ENCODE measurements at regions not wholly inside any gene's neighbourhood (a gene's known extent, or its start where the extent isn't known, plus 50 kb on each side); places are given as distances from the start of the nearest gene placed in this dataset.

GRCh38 chr1:238214449-238214848 is 323.7 kb upstream of the ZP4 start (continued):
- no peak for TF ChIP-seq USF1 (CRISPR knock-in tag; IDR thresholded peaks at IDR 0.05)
- TF ChIP-seq THAP12 (CRISPR knock-in tag; IDR thresholded peaks at IDR 0.05): no peak

- no peaks in the 10 kb centered on the region for H3K9me1 ChIP-seq (ENCODE audit: control insufficient read depth, insufficient read depth, low read length)
- in situ Hi-C loops (cut with MboI): no loop called here
These were observed 314.4 kb upstream of the ZP4 start for GRCh38 chr1:238205045-238205662.

More at GRCh38 chr1:238205045-238205662, 314.4 kb upstream of the ZP4 start:
- Histone ChIP-seq H3K4me2 (ENCODE audit: insufficient read depth, low read length) (no peak overlapping the region), H3K79me2 (ENCODE audit: control insufficient read depth, insufficient read depth, low read length) (no peaks in the 10 kb centered on the region), H3K27ac (ENCODE audit: extremely low read depth, low read depth, low read length) (no peak overlapping the region), H2AFZ (ENCODE audit: low read depth, low read length) (no peak overlapping the region), H3K27me3 (ENCODE audit: control insufficient read depth in 2 of 2, insufficient read depth in 2 of 2, low read length in 2 of 2) (no peaks in the 10 kb centered on the region), H3K9ac (ENCODE audit: insufficient read depth in 1 of 2, low read depth in 2 of 2, low read length in 2 of 2) (no peak overlapping the region), H3K9me3 (replicated peaks; ENCODE audit: control insufficient read depth, insufficient read depth, low read depth, low read length) (no peaks in the 10 kb centered on the region), H3K36me3 (ENCODE audit: control insufficient read depth, insufficient read depth, low read length) (no peaks in the 10 kb centered on the region), H3K4me3 (no peak overlapping the region), H4K20me1 (replicated peaks; ENCODE audit: control insufficient read depth, insufficient read depth, low read length) (no peaks in the 10 kb centered on the region), H3K4me1 (replicated peaks in 1 of 2; ENCODE audit: control insufficient read depth in 2 of 2, insufficient read depth in 2 of 2, low read length in 2 of 2) (no peaks in the 10 kb centered on the region)
- POLR2A ChIA-PET: no interaction called here
- DNase-seq (ENCODE audit: extremely low read depth in 1 of 4, low spot score in 3 of 4) (no peak), ATAC-seq (no peak), FAIRE-seq (no peak)
- TF ChIP-seq PTTG1 (tag; IDR thresholded peaks at IDR 0.05; ENCODE audit: low read depth): no peak
- no peak for TF ChIP-seq RB1 (IDR thresholded peaks at IDR 0.05; ENCODE audit: low read depth)
- no peak for TF ChIP-seq PHF20 (IDR thresholded peaks at IDR 0.05; ENCODE audit: partially characterized antibody)
- no peak for TF ChIP-seq SAFB (IDR thresholded peaks at IDR 0.05; ENCODE audit: borderline replicate concordance, low read depth, low read length)
- no peak for TF ChIP-seq NCOR1 (IDR thresholded peaks at IDR 0.05)
- no peak for TF ChIP-seq HES1 (IDR thresholded peaks at IDR 0.05; ENCODE audit: low read depth)
- no peak for TF ChIP-seq ZNF121 (CRISPR knock-in tag; conservative IDR thresholded peaks at IDR 0.05)
- TF ChIP-seq KLF16 (IDR thresholded peaks at IDR 0.05): no peak
- no peak for TF ChIP-seq SETDB1 (IDR thresholded peaks at IDR 0.05; ENCODE audit: low read length)
- TF ChIP-seq ILK (tag; IDR thresholded peaks at IDR 0.05; ENCODE audit: borderline replicate concordance, low read depth): no peak
- no peak for TF ChIP-seq BDP1 (IDR thresholded peaks at IDR 0.05; ENCODE audit: insufficient read depth, insufficient read length)
- no peak for TF ChIP-seq ZNF449 (CRISPR knock-in tag; IDR thresholded peaks at IDR 0.05)
- TF ChIP-seq ZNF140 (CRISPR knock-in tag; IDR thresholded peaks at IDR 0.05): no peak
- no peak for TF ChIP-seq SMAD2 (IDR thresholded peaks at IDR 0.05; ENCODE audit: low read depth, low read length)
- WGBS (ENCODE audit: insufficient coverage, low coverage, missing lambda C conversion rate): 0% methylated on average over 2 of the region's 2 CpGs
- intact Hi-C loops (cut with micrococcal nuclease): no loop called here
- CTCF ChIA-PET (ENCODE audit: low intra/inter-chr PET ratio): no interaction called here
- BruUV-seq (replicated peaks): no TSS peak

Measured in K562 (cell line).